Medulla oblongata (tissue), 1 donor: ENCODE measurements at regions not wholly inside any gene's neighbourhood (a gene's known extent, or its start where the extent isn't known, plus 50 kb on each side); places are given as distances from the start of the nearest gene placed in this dataset.

ENCODE experiments used
- DNase-seq: peaks from one replicate; pipeline ENCODE4 v3.0.0-alpha.2; 2015; ENCODE audit errors: extremely low spot score

DNA sequence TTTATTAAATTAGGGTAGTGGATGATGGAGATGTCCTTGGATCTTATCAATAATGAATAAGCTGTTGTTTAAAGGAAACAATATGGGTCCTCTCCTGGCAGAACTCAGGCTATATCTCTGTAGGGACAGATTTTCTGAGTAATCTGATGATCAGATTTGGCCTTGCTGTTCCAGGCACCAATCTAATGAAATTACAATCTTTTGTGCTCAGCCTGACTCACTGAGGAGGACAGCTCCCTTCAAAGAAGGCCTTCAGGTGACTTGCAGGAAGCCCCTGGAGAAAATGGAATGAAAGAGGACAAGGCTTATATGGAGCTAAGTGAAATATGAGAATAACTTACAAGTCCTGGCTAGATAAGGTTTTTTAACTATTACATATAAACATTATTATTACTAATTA, 486.4 kb upstream of the SORCS1 start:
- no peak for DNase-seq

DNA sequence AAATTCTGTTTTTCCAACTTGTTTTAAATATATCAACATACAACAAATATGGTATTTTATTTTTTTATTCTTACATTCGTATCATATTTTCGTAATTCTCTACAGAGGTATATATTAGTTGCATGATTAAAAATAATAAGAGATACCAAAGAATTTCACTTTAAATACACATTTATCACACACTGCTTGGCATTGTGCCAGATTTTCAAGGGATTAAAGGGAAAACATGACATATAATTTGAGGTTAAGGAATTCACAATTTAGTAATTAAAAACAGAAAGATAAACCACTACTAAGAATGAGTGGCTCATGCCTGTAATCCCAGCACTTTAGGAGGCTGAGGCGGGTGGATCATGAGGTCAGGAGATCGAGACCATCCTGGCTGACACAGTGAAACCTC, 484.7 kb upstream of the SORCS1 start:
- DNase-seq: no peak

DNA sequence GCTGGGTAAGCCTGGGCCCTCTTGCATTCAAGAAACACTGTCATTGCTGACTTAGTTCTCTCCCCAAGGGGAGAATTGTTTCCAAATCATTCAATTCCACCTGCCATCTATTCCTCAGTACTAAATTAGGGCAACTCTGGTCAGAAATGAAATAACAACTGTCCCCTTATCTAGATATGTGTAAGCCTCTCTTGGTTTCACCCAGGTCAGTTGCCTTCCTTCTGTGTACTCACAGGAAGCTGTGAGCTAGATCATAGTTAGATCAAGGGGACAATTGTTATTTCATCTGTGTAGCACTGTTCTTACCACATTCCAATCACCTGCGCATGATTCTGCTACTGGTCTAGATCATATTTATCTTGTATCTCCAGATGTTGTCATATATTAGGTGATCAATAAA, 483.0 kb upstream of the SORCS1 start:
- DNase-seq: no peak

DNA sequence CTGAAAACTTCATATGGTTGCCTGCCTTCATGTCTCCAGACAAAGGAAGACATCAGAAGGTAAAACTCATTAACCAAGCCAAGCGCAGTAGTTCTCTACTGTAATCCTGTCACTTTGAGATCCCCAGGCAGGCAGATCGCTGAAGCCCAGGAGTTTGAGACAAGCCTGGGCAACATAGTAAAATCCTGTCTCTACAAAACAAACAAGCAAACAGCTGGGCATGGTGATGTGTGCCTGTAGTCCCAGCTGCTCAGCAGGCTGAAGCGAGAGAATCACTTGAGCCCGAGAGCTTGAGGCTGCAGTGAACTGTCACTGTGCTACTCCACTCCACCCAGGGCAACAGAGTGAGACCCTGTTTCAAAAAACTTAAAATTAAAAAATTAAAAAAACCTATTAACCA, 467.4 kb upstream of the SORCS1 start:
- DNase-seq: no peak

DNA sequence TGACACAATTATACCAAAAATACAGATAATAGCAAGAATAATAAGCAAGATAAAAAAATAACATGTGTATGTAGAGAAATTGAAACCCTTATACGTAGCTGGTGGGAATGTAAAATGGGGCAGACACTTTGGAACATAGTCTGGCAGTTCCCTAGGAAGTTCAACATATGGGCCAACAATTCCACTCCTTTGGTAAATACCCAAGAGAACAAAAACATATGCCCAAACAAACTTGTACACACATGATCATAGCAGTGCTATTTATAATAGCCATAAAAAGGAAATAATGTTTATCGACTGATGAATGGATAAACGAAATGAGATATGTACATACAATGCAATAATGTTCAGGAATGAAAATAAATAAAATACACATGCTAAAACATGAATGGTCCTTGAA, 462.4 kb upstream of the SORCS1 start:
- no peak for DNase-seq

DNA sequence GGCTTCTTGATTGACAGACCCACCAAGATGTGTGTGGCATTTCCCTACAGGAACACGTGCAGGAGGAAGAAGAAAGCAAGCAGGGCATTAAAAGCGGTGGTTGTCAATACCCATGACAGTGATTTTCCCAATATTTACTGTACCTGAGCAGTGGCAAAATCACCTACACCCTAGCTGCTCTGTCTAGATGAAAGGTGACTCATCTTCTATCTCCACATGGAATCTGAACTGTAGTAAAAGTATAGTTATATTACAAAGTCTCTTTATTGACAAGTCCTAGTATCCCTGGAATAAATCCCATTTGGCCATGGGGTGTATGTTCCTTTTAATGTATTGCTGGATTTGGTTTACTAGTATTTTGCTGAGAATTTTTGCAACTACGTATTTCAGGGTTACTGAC, 458.8 kb upstream of the SORCS1 start:
- DNase-seq: no peak

DNA sequence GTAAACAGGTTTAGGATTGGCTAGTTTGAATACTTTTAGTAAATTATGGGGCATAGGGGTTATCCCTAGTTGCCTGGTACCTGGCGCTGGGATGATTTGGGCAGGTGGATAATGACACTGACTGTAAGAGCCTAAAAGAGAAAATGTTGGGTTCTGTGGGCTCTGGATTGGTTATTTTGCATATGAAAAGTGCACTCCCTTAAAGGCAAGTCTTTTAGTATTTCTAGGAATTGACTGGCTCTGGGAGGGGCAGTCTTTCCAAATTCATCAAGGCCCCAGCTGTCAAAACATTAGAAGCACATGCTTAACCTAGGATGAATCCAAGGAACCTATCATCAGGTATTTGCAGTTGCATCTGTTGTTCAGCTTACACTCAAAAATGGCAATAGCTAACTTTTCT, 454.6 kb upstream of the SORCS1 start:
- DNase-seq: no peak

DNA sequence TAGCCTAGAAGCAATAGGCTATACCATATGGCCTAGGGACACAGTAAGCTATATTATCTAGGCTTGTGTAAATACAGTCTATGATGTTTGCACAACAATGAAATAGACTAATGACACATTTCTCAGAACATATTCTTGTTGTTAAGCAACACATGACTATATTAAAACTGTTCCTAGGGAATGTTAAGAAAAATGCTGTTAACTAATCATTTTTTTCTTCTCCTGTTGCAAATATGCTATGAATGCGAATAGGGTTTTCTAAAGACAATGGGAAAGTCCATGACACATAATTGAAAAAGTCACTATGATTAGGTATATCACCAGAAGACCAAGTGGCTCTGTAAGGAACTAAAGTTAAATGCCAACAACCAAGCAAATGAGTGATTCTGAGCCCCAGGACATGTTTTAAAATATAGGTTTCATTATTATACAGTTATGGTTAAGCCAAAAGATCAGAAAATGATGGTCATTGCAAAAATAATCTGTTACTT, 454.0 kb upstream of the SORCS1 start:
- DNase-seq: no peak

DNA sequence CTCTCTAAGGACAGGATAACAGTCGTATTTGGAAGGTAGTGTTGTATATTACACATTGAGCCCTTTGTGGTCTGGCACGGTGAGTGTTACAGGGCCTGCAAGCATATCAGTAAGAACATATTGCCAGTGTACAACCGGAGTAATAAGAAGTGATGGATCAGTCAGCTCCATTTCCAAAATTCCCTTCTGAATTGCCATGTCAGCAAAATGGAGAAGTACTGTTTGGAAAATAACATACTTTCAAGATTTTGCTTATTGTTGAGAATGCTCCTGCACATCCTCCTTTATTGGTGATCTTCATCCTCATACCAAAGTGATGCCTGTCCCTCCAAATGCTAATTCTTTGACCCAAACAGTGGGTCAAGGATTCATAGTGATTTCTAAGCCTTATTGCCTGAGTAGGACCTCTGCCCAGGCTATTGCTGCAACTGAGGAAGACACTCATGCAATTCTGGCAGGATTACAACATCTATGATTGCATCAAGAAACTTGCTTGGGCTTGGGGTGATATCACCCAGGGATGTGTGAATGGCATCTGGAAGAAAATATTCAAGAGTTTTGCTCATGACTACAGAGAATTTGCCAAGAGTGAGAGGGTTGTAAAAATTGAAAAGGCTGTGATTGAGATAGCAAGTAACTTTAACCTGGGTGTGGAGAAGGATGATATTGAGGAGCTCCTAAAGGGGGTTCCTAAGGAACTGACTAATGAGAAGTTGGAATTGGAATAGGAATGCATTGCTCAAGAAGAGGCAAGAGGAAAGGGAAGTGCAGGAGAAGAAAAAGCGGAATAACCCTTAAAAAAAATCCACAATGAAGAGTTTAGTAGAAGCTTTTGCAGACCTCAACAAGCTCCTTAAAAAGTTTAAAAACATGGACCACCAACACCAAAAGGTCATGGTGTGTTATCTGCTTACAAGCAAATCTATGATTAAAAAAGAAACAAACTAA, 452.2 kb upstream of the SORCS1 start:
- DNase-seq: no peak

DNA sequence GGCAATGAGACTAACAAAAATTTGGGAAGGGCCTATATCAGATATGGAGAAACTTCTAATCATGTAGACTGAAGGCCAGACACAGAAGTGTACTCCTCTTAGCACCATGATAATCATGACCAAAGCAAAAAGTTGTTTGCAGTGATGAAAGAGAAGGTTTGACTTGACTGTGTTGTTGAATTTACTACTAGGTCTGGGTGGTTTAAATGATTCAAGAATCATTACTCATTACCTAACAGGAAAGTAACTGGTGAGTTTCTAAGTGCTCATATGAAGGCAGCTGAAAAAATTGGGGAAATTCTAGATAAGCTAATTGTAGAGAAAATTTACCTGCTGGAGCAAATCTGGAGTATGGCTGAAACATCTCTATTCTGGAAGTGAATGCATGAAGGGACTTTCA, 451.5 kb upstream of the SORCS1 start:
- no peak for DNase-seq

DNA sequence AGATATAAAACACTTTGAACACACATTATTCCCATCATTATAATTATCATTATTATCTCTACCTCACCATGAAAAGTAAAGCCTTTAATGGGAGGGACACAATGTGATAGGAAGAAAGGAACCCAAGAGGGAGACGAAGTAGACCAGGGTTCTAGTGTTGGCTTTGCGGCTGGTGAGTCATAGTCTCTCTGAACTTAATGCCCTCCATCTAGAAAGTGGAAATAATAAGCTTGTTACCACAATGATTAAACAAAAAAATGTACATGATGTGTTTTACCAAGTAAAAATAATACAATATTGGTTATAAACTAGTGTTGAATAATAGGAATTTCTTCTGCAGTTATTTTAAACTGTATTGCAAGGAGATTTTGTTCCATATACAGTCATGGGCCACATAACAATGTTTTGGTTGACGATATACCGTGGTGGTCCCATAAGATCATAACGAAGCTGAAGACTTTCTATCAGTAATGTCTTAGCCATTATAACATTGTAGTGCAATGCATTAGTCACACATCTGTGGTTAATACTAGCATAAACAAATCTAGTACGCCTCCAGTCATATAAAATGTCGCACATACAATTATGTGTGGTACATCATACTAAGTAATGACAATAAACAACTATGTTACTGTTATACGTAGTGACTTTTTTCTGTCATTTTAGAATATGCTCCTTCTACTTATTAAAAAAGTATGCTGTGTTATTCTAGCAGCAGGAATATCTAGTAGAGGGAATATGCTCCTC, 450.6 kb upstream of the SORCS1 start:
- no peak for DNase-seq

DNA sequence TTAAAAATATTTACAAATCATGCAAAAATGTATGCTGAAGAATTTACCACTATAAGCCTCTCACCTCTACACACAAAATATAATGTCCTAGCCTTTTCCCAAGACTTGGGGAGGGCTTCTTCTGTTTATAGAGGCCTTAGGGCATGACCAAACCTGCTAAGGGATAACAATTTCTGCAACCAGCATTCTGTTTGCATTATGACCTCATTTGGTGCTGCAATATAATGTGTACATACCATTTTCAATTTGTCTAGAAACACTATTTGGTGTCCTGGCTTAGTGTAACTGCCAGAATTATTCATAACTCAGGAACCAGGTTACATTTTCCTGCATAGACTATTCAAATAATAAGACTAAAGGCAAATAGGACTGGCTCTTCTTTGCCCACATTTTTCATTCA, 446.6 kb upstream of the SORCS1 start:
- no peak for DNase-seq

DNA sequence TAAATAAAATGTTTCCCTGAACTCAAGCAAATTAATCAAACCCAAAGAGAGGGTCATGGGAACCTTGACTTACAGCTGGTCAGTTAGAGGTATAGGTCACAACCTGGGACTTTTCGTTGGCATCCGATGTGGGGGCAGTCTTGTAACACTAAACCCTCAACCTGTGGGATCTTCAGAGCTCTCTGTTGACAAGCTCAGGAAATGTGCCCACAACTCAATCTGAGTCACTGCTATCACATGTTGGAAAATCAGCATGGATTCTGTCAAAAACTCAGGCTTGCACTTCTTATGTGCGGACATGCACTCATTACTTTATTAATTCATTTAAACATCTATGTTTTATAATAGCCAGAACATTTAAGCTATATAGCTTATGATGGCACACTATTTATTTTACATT, 424.6 kb upstream of the SORCS1 start:
- DNase-seq: no peak

DNA sequence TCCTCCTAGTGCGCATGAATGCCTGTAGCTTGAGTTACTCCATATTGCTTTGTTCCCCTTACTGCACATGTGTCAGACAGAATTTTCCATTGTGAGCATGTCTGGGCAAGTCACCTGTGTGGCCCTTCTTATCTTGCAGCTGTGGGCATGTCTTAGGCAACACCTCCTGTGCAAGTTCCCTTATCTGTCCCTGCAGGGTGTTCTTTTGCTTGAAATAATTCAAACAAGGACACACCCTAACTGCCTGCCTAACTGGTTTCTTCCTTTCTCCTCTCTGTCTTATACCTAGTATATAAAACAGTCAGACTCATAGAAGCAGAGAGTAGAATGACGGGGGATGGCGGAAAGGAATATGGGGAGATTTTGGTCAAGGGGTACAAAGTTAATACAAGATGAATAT, 421.1 kb upstream of the SORCS1 start:
- no peak for DNase-seq

DNA sequence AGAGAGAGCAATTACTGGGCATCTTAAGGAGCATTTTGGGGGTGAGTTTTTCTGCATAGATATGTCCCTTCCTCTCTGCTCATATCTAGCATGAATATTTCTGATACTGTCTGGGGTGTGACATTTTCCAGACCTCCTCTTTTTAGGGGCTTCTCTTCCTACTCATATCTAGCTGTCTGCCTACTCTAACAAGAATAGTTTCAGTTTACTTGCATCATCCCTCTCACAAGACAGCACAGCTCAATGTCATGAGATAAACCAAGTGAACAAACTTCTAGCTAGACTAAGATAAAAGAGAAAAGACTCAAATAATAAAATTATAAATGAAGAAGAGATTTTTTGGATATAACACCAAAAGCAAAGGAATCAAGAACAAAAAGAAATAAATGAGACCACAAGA, 419.5 kb upstream of the SORCS1 start:
- DNase-seq: no peak

DNA sequence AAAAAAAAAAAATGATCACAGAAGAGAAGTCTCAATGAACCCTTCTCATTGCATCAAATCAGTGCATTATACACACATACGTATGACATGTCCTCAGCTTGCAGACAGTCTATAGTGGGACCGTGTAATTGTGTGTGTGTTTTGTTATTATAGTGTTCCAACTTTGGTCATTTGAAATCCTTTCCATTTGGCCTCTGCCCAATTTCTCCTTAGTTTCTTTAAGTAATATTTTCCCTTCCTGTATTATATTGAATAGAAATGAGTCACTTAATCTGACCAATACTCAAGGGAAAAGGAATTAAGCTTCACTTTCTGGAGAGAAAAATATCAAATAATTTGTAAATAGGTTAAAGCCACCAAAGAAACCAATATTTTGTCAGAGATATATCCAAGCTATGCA, 415.5 kb upstream of the SORCS1 start:
- no peak for DNase-seq

DNA sequence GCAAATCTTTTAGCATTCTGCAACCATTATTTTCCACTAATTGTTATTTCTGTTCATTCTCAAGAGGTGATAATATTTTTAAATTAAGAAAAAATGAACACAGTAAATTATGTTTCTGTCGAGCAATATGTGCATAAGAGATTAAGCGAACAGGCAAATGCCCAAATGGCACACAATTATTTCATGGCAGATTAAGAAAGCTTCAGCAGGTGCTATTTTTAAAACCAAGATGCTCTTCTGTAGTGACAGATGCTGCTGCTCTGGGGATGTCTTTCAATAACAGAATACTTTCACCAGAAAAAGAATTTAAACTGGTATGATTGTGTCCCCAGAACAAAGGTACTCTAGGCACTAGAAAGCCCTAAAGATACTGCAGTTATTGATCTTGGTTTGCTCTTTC, 412.7 kb upstream of the SORCS1 start:
- DNase-seq: peak; percentile 2

DNA sequence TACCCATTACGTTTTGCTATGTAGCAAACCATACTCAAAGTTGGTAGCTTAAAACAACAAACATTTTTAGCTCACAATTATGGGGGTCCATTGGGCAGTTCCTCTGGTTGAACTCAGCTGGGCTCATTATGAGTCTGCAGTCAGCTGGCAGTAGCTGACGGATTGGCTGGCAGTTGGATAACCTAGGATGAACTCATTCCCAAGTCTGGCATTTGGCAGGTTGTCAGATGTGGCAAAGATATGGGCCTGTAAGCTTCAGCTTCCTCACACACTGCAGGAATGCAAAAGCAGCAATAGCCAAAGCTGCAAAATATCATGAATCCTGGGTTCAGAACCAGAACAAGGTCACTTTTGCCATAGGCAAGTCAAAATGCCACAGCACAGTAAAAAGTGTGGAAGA, 412.2 kb upstream of the SORCS1 start:
- peak; percentile 3 for DNase-seq

DNA sequence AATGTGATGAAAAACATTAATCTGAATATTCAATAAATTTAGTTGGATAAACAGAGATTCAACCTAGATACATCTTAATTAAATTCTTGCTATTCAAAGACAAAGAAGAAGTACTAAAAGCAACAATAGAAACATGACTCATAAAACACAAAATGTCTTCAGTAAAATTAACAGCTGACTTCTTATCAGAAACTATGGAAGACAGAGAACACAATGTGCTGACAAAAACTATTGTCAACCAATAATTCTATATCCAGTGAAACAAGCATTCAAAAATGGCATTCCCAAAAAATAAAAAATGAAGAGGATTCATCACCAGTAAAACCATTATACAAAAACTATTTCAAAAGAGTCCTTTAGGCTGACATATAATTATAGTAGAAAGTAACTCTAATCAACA, 400.5 kb upstream of the SORCS1 start:
- no peak for DNase-seq

DNA sequence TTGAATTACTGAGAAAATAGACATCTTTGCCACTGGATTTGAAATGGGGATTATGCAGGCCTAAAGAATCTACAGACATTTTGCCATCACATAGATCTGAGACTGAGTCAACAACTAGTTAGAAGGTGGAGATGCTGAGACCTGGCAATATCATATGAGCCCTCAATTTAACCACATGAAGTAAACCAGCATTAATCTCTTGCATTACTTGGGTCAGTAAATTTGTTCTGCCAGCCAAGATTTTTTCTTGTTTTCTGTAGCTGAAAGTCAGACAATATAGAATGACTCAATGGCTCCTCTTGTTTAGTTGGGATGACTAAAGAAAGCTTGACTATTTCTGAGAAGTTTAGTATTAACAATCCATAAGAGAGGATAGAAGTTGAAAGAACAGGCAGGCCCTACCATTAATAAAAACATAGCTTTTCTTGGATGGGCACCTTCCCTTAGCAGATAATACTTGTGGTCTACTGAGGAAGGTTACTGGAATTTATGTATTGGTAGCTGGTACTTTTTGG, 396.7 kb upstream of the SORCS1 start:
- no peak for DNase-seq

DNA sequence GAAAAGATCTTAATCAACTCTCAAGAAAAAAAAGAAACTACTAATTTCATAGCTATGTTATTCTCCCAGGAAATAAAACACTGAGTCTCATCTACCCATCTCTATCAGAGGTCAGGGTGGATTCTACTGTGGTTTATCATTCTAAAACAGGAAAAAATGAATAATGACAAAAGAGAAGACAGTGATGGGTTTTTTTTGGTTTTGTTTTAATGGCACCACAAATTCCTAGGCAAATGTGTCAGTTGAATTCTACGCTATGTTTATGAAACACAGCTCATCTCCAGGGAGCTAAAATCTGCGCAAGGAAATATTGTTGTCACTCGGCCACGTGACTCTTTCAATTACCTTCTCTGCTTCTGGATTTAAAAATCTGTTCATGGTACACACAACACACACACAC, 393.4 kb upstream of the SORCS1 start:
- no peak for DNase-seq

DNA sequence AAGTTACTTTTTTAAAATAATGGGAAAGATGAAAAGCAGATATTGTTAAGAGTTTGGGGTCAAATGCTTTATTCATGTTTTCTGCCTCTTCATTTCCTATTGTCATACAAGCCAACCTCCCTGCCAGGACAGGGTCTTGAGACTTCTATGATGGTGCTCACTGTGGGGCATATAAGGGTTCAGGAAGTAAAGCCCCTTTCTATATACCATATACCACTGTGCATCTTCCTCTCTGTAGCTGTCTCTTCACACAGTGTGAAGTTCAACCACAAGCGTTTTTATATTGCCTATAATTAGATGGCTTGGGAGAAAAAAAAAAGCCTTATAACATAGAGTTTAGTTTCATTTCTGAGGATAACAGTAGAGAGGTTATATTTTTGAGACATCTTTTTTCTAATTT, 389.8 kb upstream of the SORCS1 start:
- no peak for DNase-seq

DNA sequence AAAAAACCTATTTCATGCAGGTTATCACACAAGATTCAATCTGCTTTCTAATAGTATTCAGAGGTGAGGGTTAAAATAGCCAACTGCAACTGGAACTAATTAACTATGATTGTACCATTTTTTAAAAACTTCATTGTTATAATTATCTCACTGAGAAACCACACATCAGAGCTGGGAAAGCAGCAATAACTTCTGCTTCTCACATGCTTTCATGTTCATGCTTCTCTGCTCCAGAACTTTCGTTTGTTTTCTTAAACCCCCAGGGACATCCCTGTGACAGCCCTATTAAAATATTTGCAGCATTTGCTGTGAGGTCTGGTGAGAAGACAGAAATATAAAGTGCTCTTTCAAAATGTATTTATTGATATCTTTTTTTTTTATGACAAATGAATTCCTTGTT, 389.0 kb upstream of the SORCS1 start:
- no peak for DNase-seq
